ENCODE measurements at regions not wholly inside any gene's neighbourhood (a gene's known extent, or its start where the extent isn't known, plus 50 kb on each side); places are given as distances from the start of the nearest gene placed in this dataset.

- Mint-ChIP-seq H3K27ac (no peak overlapping the region), H3K27me3 (ENCODE audit: low read depth) (peaks cover 5% of the 10 kb centered on the region), H3K9me3 (no peaks in the 10 kb centered on the region), H3K4me1 (ENCODE audit: low read depth) (no peaks in the 10 kb centered on the region), H3K4me3 (no peak overlapping the region), H3K36me3 (ENCODE audit: low read depth) (no peaks in the 10 kb centered on the region)
These were observed 186.1 kb downstream of the INHBB start for GRCh38 chr2:120531863-120532600.

GRCh38 chr2:120533625-120534024, 187.7 kb downstream of the INHBB start:
- Mint-ChIP-seq H3K4me3 (no peak overlapping the region), H3K27ac (no peak overlapping the region), H3K36me3 (ENCODE audit: low read depth) (no peaks in the 10 kb centered on the region), H3K4me1 (ENCODE audit: low read depth) (no peaks in the 10 kb centered on the region), H3K27me3 (ENCODE audit: low read depth) (no peaks in the 10 kb centered on the region), H3K9me3 (no peaks in the 10 kb centered on the region)

GRCh38 chr2:120534457-120534856, 188.5 kb downstream of the INHBB start:
- Mint-ChIP-seq H3K27me3 (ENCODE audit: low read depth) (no peaks in the 10 kb centered on the region), H3K4me3 (no peak overlapping the region), H3K4me1 (ENCODE audit: low read depth) (no peaks in the 10 kb centered on the region), H3K36me3 (ENCODE audit: low read depth) (no peaks in the 10 kb centered on the region), H3K27ac (no peak overlapping the region), H3K9me3 (no peaks in the 10 kb centered on the region)

GRCh38 chr2:120535081-120535480, 189.1 kb downstream of the INHBB start:
- no peaks in the 10 kb centered on the region for H3K9me3 Mint-ChIP-seq
- no peaks in the 10 kb centered on the region for H3K36me3 Mint-ChIP-seq (ENCODE audit: low read depth)
- H3K4me3 Mint-ChIP-seq = no peak overlapping the region
- H3K27ac Mint-ChIP-seq = no peak overlapping the region
- H3K4me1 Mint-ChIP-seq (ENCODE audit: low read depth) = no peaks in the 10 kb centered on the region
- H3K27me3 Mint-ChIP-seq (ENCODE audit: low read depth) = no peaks in the 10 kb centered on the region

- Mint-ChIP-seq H3K4me3 (no peak overlapping the region), H3K27me3 (ENCODE audit: low read depth) (no peaks in the 10 kb centered on the region), H3K27ac (no peak overlapping the region), H3K36me3 (ENCODE audit: low read depth) (no peaks in the 10 kb centered on the region), H3K9me3 (no peaks in the 10 kb centered on the region), H3K4me1 (ENCODE audit: low read depth) (no peaks in the 10 kb centered on the region)
These were observed 190.2 kb downstream of the INHBB start for GRCh38 chr2:120536141-120536540.

GRCh38 chr2:120538691-120539423, 192.9 kb downstream of the INHBB start:
- no peaks in the 10 kb centered on the region for H3K27me3 Mint-ChIP-seq (ENCODE audit: low read depth)
- no peak overlapping the region for H3K27ac Mint-ChIP-seq
- no peaks in the 10 kb centered on the region for H3K9me3 Mint-ChIP-seq
- H3K4me1 Mint-ChIP-seq (ENCODE audit: low read depth) = no peaks in the 10 kb centered on the region
- H3K4me3 Mint-ChIP-seq = no peak overlapping the region
- H3K36me3 Mint-ChIP-seq (ENCODE audit: low read depth) = no peaks in the 10 kb centered on the region

- no peak overlapping the region for H3K27ac Mint-ChIP-seq
- H3K9me3 Mint-ChIP-seq = no peaks in the 10 kb centered on the region
- H3K27me3 Mint-ChIP-seq (ENCODE audit: low read depth) = peaks cover 5% of the 10 kb centered on the region
- H3K4me1 Mint-ChIP-seq (ENCODE audit: low read depth) = no peaks in the 10 kb centered on the region
- H3K4me3 Mint-ChIP-seq = no peak overlapping the region
- no peaks in the 10 kb centered on the region for H3K36me3 Mint-ChIP-seq (ENCODE audit: low read depth)
These were observed 193.5 kb downstream of the INHBB start for GRCh38 chr2:120539424-120539936.

- Mint-ChIP-seq H3K4me1 (ENCODE audit: low read depth) (no peaks in the 10 kb centered on the region), H3K9me3 (no peaks in the 10 kb centered on the region), H3K27ac (no peak overlapping the region), H3K27me3 (ENCODE audit: low read depth) (peaks cover 5% of the 10 kb centered on the region), H3K36me3 (ENCODE audit: low read depth) (no peaks in the 10 kb centered on the region), H3K4me3 (no peak overlapping the region)
These were observed 194.2 kb downstream of the INHBB start for GRCh38 chr2:120539937-120540718.

GRCh38 chr2:120540719-120541552, 194.7 kb upstream of the GLI2 start:
- no peak overlapping the region for H3K4me3 Mint-ChIP-seq
- H3K27ac Mint-ChIP-seq = no peak overlapping the region
- peaks cover 5% of the 10 kb centered on the region for H3K27me3 Mint-ChIP-seq (ENCODE audit: low read depth)
- H3K36me3 Mint-ChIP-seq (ENCODE audit: low read depth) = no peaks in the 10 kb centered on the region
- H3K9me3 Mint-ChIP-seq = no peaks in the 10 kb centered on the region
- no peaks in the 10 kb centered on the region for H3K4me1 Mint-ChIP-seq (ENCODE audit: low read depth)

- Mint-ChIP-seq H3K4me3 (no peak overlapping the region), H3K27me3 (ENCODE audit: low read depth) (peaks cover 5% of the 10 kb centered on the region), H3K36me3 (ENCODE audit: low read depth) (no peaks in the 10 kb centered on the region), H3K4me1 (ENCODE audit: low read depth) (no peaks in the 10 kb centered on the region), H3K9me3 (no peaks in the 10 kb centered on the region), H3K27ac (no peak overlapping the region)
These were observed 194.1 kb upstream of the GLI2 start for GRCh38 chr2:120541553-120541932.

GRCh38 chr2:120541972-120542670, 193.5 kb upstream of the GLI2 start:
- no peaks in the 10 kb centered on the region for H3K9me3 Mint-ChIP-seq
- no peaks in the 10 kb centered on the region for H3K4me1 Mint-ChIP-seq (ENCODE audit: low read depth)
- H3K36me3 Mint-ChIP-seq (ENCODE audit: low read depth) = no peaks in the 10 kb centered on the region
- H3K27ac Mint-ChIP-seq = no peak overlapping the region
- H3K4me3 Mint-ChIP-seq = no peak overlapping the region
- H3K27me3 Mint-ChIP-seq (ENCODE audit: low read depth) = peaks cover 5% of the 10 kb centered on the region

- peaks cover 5% of the 10 kb centered on the region for H3K27me3 Mint-ChIP-seq (ENCODE audit: low read depth)
These were observed 192.6 kb upstream of the GLI2 start for GRCh38 chr2:120542911-120543527.

GRCh38 chr2:120543899-120544298, 191.8 kb upstream of the GLI2 start:
- no peak overlapping the region for H3K4me3 Mint-ChIP-seq
- H3K27ac Mint-ChIP-seq = no peak overlapping the region
- H3K9me3 Mint-ChIP-seq = no peaks in the 10 kb centered on the region

More at GRCh38 chr2:120542911-120543527, 192.6 kb upstream of the GLI2 start:
- no peaks in the 10 kb centered on the region for H3K36me3 Mint-ChIP-seq (ENCODE audit: low read depth)
- no peaks in the 10 kb centered on the region for H3K9me3 Mint-ChIP-seq
- no peak overlapping the region for H3K27ac Mint-ChIP-seq
- H3K4me3 Mint-ChIP-seq = no peak overlapping the region
- H3K4me1 Mint-ChIP-seq (ENCODE audit: low read depth) = no peaks in the 10 kb centered on the region

More at GRCh38 chr2:120543899-120544298, 191.8 kb upstream of the GLI2 start:
- H3K4me1 Mint-ChIP-seq (ENCODE audit: low read depth) = no peaks in the 10 kb centered on the region
- H3K36me3 Mint-ChIP-seq (ENCODE audit: low read depth) = no peaks in the 10 kb centered on the region
- H3K27me3 Mint-ChIP-seq (ENCODE audit: low read depth) = peaks cover 5% of the 10 kb centered on the region
